Thyroid gland (tissue), 4 donors: ENCODE measurements at regions not wholly inside any gene's neighbourhood (a gene's known extent, or its start where the extent isn't known, plus 50 kb on each side); places are given as distances from the start of the nearest gene placed in this dataset.

Experiments
- POLR2A ChIP-seq, 2 donors: fragments of 450-650 bp; IDR thresholded peaks; one replicate each; pipeline ENCODE4 v1.6.1; 2017; ENCODE audit warnings: antibody characterized with exemption in 2 of 2, mild to moderate bottlenecking in 2 of 2, moderate library complexity in 1 of 2
- TF ChIP-seq, protein P1 (sequence below), 6 experiments: fragments of 200-600 bp in 3 of 6; fragments of 450-650 bp in 3 of 6; sonication (generic) in 3 of 6; IDR thresholded peaks; one replicate each; pipeline ENCODE4 v1.5.1; 2016 to 2019; ENCODE audit warnings: antibody characterized with exemption in 6 of 6, mild to moderate bottlenecking in 2 of 6, inconsistent platforms in 1 of 6, moderate library complexity in 1 of 6

DNA sequence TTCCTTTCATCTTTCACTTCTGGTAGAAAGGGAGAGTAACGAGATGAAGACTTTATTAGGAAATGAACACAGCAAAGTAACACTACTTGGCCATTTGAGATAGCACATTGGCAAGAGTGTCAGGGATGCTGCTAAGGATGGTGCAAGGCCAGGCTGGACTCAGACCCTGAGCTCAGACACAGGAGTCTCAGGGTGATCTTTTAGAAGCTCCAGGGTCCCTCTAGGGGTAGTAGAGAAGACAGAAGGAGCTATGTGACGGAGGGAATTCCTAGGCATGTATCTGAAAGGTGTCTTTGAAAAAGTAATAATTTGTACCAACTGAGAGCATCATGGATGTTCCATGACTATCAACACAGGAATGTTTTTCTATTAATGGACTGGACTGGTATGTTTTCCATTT is 436.5 kb downstream of the DHX35 start:
- TF ChIP-seq, protein P1, sequence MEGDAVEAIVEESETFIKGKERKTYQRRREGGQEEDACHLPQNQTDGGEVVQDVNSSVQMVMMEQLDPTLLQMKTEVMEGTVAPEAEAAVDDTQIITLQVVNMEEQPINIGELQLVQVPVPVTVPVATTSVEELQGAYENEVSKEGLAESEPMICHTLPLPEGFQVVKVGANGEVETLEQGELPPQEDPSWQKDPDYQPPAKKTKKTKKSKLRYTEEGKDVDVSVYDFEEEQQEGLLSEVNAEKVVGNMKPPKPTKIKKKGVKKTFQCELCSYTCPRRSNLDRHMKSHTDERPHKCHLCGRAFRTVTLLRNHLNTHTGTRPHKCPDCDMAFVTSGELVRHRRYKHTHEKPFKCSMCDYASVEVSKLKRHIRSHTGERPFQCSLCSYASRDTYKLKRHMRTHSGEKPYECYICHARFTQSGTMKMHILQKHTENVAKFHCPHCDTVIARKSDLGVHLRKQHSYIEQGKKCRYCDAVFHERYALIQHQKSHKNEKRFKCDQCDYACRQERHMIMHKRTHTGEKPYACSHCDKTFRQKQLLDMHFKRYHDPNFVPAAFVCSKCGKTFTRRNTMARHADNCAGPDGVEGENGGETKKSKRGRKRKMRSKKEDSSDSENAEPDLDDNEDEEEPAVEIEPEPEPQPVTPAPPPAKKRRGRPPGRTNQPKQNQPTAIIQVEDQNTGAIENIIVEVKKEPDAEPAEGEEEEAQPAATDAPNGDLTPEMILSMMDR (IDR thresholded peaks at IDR 0.05) = no peak
- TF ChIP-seq POLR2A (IDR thresholded peaks at IDR 0.05) = no peak
